Panc1 (cell line): ENCODE measurements at regions not wholly inside any gene's neighbourhood (a gene's known extent, or its start where the extent isn't known, plus 50 kb on each side); places are given as distances from the start of the nearest gene placed in this dataset.

Source experiments
- ATAC-seq: fragments of 200-7000 bp; cut with Tn5 transposase; 2 replicates; pipeline ENCODE4 v1.9.1; 2020; ENCODE audit warnings: mild to moderate bottlenecking, moderate library complexity
- BruUV-seq: library from RNA; stranded (reverse); fragments of 400-500 nt; replicated peaks from 2 replicates; lab custom pipeline; 2021; lab: Mats Ljungman, UMichigan
- CTCF ChIA-PET: fragments of 300-600 bp; sonication (Branson Sonifier 250); formaldehyde crosslinking; loops from one replicate; lab custom pipeline; 2022; ENCODE audit warnings: antibody characterized with exemption; lab: Charles Lee
- POLR2A ChIA-PET: fragments of 300-600 bp; sonication (Branson Sonifier 250); formaldehyde crosslinking; loops from one replicate; lab custom pipeline; 2022; ENCODE audit warnings: antibody characterized with exemption; lab: Charles Lee
- DNase-seq: peaks from one replicate; pipeline ENCODE4 v3.0.0-alpha.2; 2010; ENCODE audit warnings: low read depth, low spot score
- H3K27ac ChIP-seq: 2 replicates; pipeline ENCODE4 v1.5.1; 2011; ENCODE audit warnings: mild to moderate bottlenecking, low read length, inconsistent platforms
- H3K27me3 ChIP-seq: fragments of 200-500 bp; sonication (Bioruptor generic); 2 replicates; pipeline ENCODE4 v1.6.0; 2014; ENCODE audit warnings: low read length, inconsistent platforms; ENCODE audit not compliant: control insufficient read depth, insufficient read depth
- H3K36me3 ChIP-seq: fragments of 200-500 bp; sonication (Bioruptor generic); 2 replicates; pipeline ENCODE4 v1.5.1; 2014; ENCODE audit warnings: inconsistent platforms, mild to moderate bottlenecking, low read length, moderate library complexity; ENCODE audit not compliant: control insufficient read depth, insufficient read depth
- H3K4me1 ChIP-seq: 2 replicates; pipeline ENCODE4 v1.5.1; 2011; ENCODE audit warnings: inconsistent platforms, mild to moderate bottlenecking, low read length, moderate library complexity; ENCODE audit not compliant: control insufficient read depth, insufficient read depth
- H3K4me3 ChIP-seq, 2 experiments: 2 replicates each; pipeline ENCODE4 v1.5.1; 2011 to 2012; ENCODE audit warnings: low read depth in 2 of 2, low read length in 2 of 2, mild to moderate bottlenecking in 2 of 2, inconsistent platforms in 1 of 2, moderate library complexity in 1 of 2
- H3K9me3 ChIP-seq: fragments of 200-500 bp; sonication (Bioruptor generic); 2 replicates; pipeline ENCODE4 v1.5.1; 2014; ENCODE audit warnings: low read depth, mild to moderate bottlenecking, inconsistent platforms, low read length, moderate library complexity; ENCODE audit not compliant: control insufficient read depth, insufficient read depth
- CTCF ChIP-seq: fragments of 450-650 bp; IDR thresholded peaks from 2 replicates; pipeline ENCODE4 v1.5.1; 2017; ENCODE audit warnings: mild to moderate bottlenecking
- POLR2AphosphoS5 ChIP-seq: IDR thresholded peaks from 2 replicates; pipeline ENCODE4 v1.6.1; 2012; ENCODE audit warnings: mild to moderate bottlenecking, low read depth, low read length, moderate library complexity
- REST ChIP-seq, 2 experiments: IDR thresholded peaks; 2 replicates each; pipeline ENCODE4 v1.6.1; 2011 to 2012; ENCODE audit warnings: low read depth in 2 of 2, control low read depth in 1 of 2, low read length in 1 of 2, mild to moderate bottlenecking in 1 of 2, moderate library complexity in 1 of 2; ENCODE audit not compliant: insufficient read depth in 1 of 2
- SIN3A ChIP-seq: IDR thresholded peaks from 2 replicates; pipeline ENCODE4 v1.6.1; 2012; ENCODE audit warnings: low read depth, mild to moderate bottlenecking, low read length, moderate library complexity, borderline replicate concordance; ENCODE audit not compliant: insufficient read depth
- TCF7L2 ChIP-seq: IDR thresholded peaks from 2 replicates; pipeline ENCODE4 v1.6.1; 2011; ENCODE audit warnings: mild to moderate bottlenecking, low read depth, low read length, inconsistent platforms
- in situ Hi-C: cut with HindIII; loops from 2 replicates; pipeline ENCODE4 v1.10.0; 2016; ENCODE audit warnings: low sequenced_read_pairs, low pct_unique_long_range_greater_than_20kb
- intact Hi-C: fragments of 100-400 bp; cut with micrococcal nuclease; formaldehyde crosslinking; loops from one replicate; pipeline ENCODE4 v1.10.0; 2022; ENCODE audit not compliant: unreplicated experiment

GRCh38 chr13:50249144-50249521 lies 233.9 kb downstream of the KCNRG start:
- ATAC-seq: no peak
- BruUV-seq: no TSS peak

GRCh38 chr13:50250401-50250800 lies 235.2 kb downstream of the KCNRG start:
- no TSS peak for BruUV-seq
- ChIA-PET POLR2A (no interaction called here), CTCF (no interaction called here)
- in situ Hi-C loops: no loop called here
- H3K4me3 ChIP-seq: no peak overlapping the region
- ATAC-seq (no peak), DNase-seq (no peak)
- H3K4me1 ChIP-seq: peaks cover 6% of the 10 kb centered on the region
- H3K27me3 ChIP-seq: no peaks in the 10 kb centered on the region
- peaks cover 6% of the 10 kb centered on the region; the same call in 1 of the 2 replicates for H3K9me3 ChIP-seq
- H3K27ac ChIP-seq: peak overlapping the region; percentile 73; the same call in 1 of the 2 replicates
- intact Hi-C loops: no loop called here
- no peaks in the 10 kb centered on the region for H3K36me3 ChIP-seq
- no peak for TF ChIP-seq CTCF
- TF ChIP-seq SIN3A: no peak
- TF ChIP-seq REST (IDR thresholded peaks at IDR 0.05; ENCODE audit: insufficient read depth in 1 of 2, low read depth in 2 of 2, low read length in 1 of 2): no peak
- TF ChIP-seq POLR2AphosphoS5: no peak
- TF ChIP-seq TCF7L2: no peak

More at GRCh38 chr13:50249144-50249521, 233.9 kb downstream of the KCNRG start:
- H3K4me1 ChIP-seq: peaks cover 15% of the 10 kb centered on the region
- H3K4me3 ChIP-seq: no peak overlapping the region
- H3K36me3 ChIP-seq: no peaks in the 10 kb centered on the region
- intact Hi-C loops: no loop called here
- ChIA-PET CTCF (no interaction called here), POLR2A (no interaction called here)
- in situ Hi-C loops: no loop called here
- TF ChIP-seq REST (IDR thresholded peaks at IDR 0.05; ENCODE audit: insufficient read depth in 1 of 2, low read depth in 2 of 2, low read length in 1 of 2): no peak
- TF ChIP-seq POLR2AphosphoS5: no peak
- no peak for TF ChIP-seq SIN3A
- no peak for TF ChIP-seq TCF7L2
- no peak for TF ChIP-seq CTCF
- peaks cover 6% of the 10 kb centered on the region; the same call in 1 of the 2 replicates for H3K9me3 ChIP-seq
- peak overlapping the region; percentile 73; the same call in 1 of the 2 replicates for H3K27ac ChIP-seq
- H3K27me3 ChIP-seq: no peaks in the 10 kb centered on the region
- DNase-seq: no peak
